ENCODE measurements at regions not wholly inside any gene's neighbourhood (a gene's known extent, or its start where the extent isn't known, plus 50 kb on each side); places are given as distances from the start of the nearest gene placed in this dataset.

GRCh38 chr10:34024693-34025425, 690.4 kb upstream of the NRP1 start:
- TF ChIP-seq CTCF (optimal IDR thresholded peaks at IDR 0.05 in 1 of 3, IDR thresholded peaks at IDR 0.05 in 1 of 3, conservative IDR thresholded peaks at IDR 0.05 in 1 of 3; ENCODE audit: extremely low read depth in 1 of 3, insufficient read depth in 2 of 3, low read length in 3 of 3) (no peak), EZH2 (IDR thresholded peaks at IDR 0.05; ENCODE audit: low read length) (no peak)
- Histone ChIP-seq H3K4me2 (ENCODE audit: control insufficient read depth, extremely low read depth, insufficient read depth, low read depth, low read length) (no peak overlapping the region), H3K4me1 (ENCODE audit: control insufficient read depth, extremely low read depth, insufficient read depth, low read length) (no peaks in the 10 kb centered on the region), H3K79me2 (ENCODE audit: control insufficient read depth, insufficient read depth, low read length) (no peaks in the 10 kb centered on the region), H3K27ac (ENCODE audit: control insufficient read depth, insufficient read depth, low read length) (no peak overlapping the region), H2AFZ (ENCODE audit: control insufficient read depth, low read length) (no peak overlapping the region), H3K4me3 (ENCODE audit: control insufficient read depth in 2 of 3, extremely low read depth in 1 of 3, insufficient read depth in 2 of 3, low read depth in 1 of 3, low read length in 3 of 3) (no peak overlapping the region), H4K20me1 (ENCODE audit: control insufficient read depth, extremely low read depth, insufficient read depth, low read length) (no peaks in the 10 kb centered on the region), H3K27me3 (ENCODE audit: control insufficient read depth, extremely low read depth, insufficient read depth, low read length) (no peaks in the 10 kb centered on the region), H3K36me3 (ENCODE audit: control insufficient read depth in 2 of 2, extremely low read depth in 1 of 2, insufficient read depth in 2 of 2, low read length in 2 of 2) (no peaks in the 10 kb centered on the region), H3K9ac (ENCODE audit: control insufficient read depth, extremely low read depth, insufficient read depth, low read length) (no peak overlapping the region), H3K9me1 (ENCODE audit: control insufficient read depth, extremely low read depth, insufficient read depth, low read length) (no peaks in the 10 kb centered on the region), H3K9me3 (ENCODE audit: control insufficient read depth, low read depth, low read length) (no peaks in the 10 kb centered on the region)
- DNase-seq (ENCODE audit: low read depth, low spot score) (no peak), FAIRE-seq (no peak)
- dilution Hi-C loops (cut with MboI; ENCODE audit: extremely low pct_ligation_motif_present, low sequenced_read_pairs), result no loop called here

- no peaks in the 10 kb centered on the region for H3K27me3 ChIP-seq (ENCODE audit: control insufficient read depth, extremely low read depth, insufficient read depth, low read length)
- no peak overlapping the region for H3K4me2 ChIP-seq (ENCODE audit: control insufficient read depth, extremely low read depth, insufficient read depth, low read depth, low read length)
- no peaks in the 10 kb centered on the region for H3K79me2 ChIP-seq (ENCODE audit: control insufficient read depth, insufficient read depth, low read length)
- no peak overlapping the region for H3K27ac ChIP-seq (ENCODE audit: control insufficient read depth, insufficient read depth, low read length)
- no peak overlapping the region for H3K9ac ChIP-seq (ENCODE audit: control insufficient read depth, extremely low read depth, insufficient read depth, low read length)
- no peak overlapping the region for H2AFZ ChIP-seq (ENCODE audit: control insufficient read depth, low read length)
- TF ChIP-seq EZH2 (IDR thresholded peaks at IDR 0.05; ENCODE audit: low read length) (no peak), CTCF (optimal IDR thresholded peaks at IDR 0.05 in 1 of 3, IDR thresholded peaks at IDR 0.05 in 1 of 3, conservative IDR thresholded peaks at IDR 0.05 in 1 of 3; ENCODE audit: extremely low read depth in 1 of 3, insufficient read depth in 2 of 3, low read length in 3 of 3) (no peak)
- H3K9me1 ChIP-seq (ENCODE audit: control insufficient read depth, extremely low read depth, insufficient read depth, low read length), result no peaks in the 10 kb centered on the region
- DNase-seq (ENCODE audit: low read depth, low spot score), result no peak
- H3K4me3 ChIP-seq (ENCODE audit: control insufficient read depth in 2 of 3, extremely low read depth in 1 of 3, insufficient read depth in 2 of 3, low read depth in 1 of 3, low read length in 3 of 3), result no peak overlapping the region
- H3K9me3 ChIP-seq (ENCODE audit: control insufficient read depth, low read depth, low read length), result no peaks in the 10 kb centered on the region
- no peaks in the 10 kb centered on the region for H3K36me3 ChIP-seq (ENCODE audit: control insufficient read depth in 2 of 2, extremely low read depth in 1 of 2, insufficient read depth in 2 of 2, low read length in 2 of 2)
- FAIRE-seq, result no peak
- H4K20me1 ChIP-seq (ENCODE audit: control insufficient read depth, extremely low read depth, insufficient read depth, low read length), result no peaks in the 10 kb centered on the region
- no peaks in the 10 kb centered on the region for H3K4me1 ChIP-seq (ENCODE audit: control insufficient read depth, extremely low read depth, insufficient read depth, low read length)
- dilution Hi-C loops (cut with MboI; ENCODE audit: extremely low pct_ligation_motif_present, low sequenced_read_pairs), result no loop called here
Observed at GRCh38 chr10:34024282-34024681, 689.8 kb upstream of the NRP1 start.

Data from keratinocyte (primary cell).